ENCODE measurements at regions not wholly inside any gene's neighbourhood (a gene's known extent, or its start where the extent isn't known, plus 50 kb on each side); places are given as distances from the start of the nearest gene placed in this dataset.

DNA sequence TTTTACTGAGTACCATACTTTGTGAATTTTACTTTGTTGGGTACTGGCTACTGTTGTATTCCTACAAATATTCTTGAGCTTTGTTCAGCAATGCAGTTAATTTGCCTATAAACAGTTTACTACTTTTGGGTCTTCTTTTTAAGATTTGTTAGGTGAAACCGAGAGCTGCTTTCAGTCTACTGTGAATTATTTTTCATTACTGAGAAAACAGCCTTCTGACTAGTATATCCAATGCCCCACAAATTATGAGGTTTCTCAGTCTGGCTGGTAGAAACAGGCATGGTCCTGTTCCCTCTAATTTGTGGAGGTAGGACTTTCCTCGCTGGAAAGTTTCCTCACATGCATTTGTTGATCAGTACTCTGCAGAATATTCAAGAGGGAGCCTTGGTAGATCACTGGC lies 392.0 kb downstream of the ZSWIM6 start:
- TF ChIP-seq MEF2A (IDR thresholded peaks at IDR 0.05; ENCODE audit: borderline replicate concordance, low read depth) (no peak), USF1 (IDR thresholded peaks at IDR 0.05; ENCODE audit: borderline replicate concordance, low read depth) (no peak), NFIC (IDR thresholded peaks at IDR 0.05; ENCODE audit: borderline replicate concordance) (no peak), TEAD4 (IDR thresholded peaks at IDR 0.05; ENCODE audit: borderline replicate concordance, insufficient read depth) (no peak), POLR2AphosphoS5 (IDR thresholded peaks at IDR 0.05; ENCODE audit: low read depth, low read length) (no peak), EZH2phosphoT487 (IDR thresholded peaks at IDR 0.05; ENCODE audit: borderline replicate concordance, low read depth) (no peak), FOXJ3 (CRISPR knock-in tag; IDR thresholded peaks at IDR 0.05) (no peak), RCOR1 (IDR thresholded peaks at IDR 0.05; ENCODE audit: low read length) (no peak)
- TF ChIP-seq, protein P1, sequence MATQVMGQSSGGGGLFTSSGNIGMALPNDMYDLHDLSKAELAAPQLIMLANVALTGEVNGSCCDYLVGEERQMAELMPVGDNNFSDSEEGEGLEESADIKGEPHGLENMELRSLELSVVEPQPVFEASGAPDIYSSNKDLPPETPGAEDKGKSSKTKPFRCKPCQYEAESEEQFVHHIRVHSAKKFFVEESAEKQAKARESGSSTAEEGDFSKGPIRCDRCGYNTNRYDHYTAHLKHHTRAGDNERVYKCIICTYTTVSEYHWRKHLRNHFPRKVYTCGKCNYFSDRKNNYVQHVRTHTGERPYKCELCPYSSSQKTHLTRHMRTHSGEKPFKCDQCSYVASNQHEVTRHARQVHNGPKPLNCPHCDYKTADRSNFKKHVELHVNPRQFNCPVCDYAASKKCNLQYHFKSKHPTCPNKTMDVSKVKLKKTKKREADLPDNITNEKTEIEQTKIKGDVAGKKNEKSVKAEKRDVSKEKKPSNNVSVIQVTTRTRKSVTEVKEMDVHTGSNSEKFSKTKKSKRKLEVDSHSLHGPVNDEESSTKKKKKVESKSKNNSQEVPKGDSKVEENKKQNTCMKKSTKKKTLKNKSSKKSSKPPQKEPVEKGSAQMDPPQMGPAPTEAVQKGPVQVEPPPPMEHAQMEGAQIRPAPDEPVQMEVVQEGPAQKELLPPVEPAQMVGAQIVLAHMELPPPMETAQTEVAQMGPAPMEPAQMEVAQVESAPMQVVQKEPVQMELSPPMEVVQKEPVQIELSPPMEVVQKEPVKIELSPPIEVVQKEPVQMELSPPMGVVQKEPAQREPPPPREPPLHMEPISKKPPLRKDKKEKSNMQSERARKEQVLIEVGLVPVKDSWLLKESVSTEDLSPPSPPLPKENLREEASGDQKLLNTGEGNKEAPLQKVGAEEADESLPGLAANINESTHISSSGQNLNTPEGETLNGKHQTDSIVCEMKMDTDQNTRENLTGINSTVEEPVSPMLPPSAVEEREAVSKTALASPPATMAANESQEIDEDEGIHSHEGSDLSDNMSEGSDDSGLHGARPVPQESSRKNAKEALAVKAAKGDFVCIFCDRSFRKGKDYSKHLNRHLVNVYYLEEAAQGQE (IDR thresholded peaks at IDR 0.05; ENCODE audit: low read depth, low read length), result no peak
- TF ChIP-seq, protein P2, sequence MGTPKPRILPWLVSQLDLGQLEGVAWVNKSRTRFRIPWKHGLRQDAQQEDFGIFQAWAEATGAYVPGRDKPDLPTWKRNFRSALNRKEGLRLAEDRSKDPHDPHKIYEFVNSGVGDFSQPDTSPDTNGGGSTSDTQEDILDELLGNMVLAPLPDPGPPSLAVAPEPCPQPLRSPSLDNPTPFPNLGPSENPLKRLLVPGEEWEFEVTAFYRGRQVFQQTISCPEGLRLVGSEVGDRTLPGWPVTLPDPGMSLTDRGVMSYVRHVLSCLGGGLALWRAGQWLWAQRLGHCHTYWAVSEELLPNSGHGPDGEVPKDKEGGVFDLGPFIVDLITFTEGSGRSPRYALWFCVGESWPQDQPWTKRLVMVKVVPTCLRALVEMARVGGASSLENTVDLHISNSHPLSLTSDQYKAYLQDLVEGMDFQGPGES (IDR thresholded peaks at IDR 0.05; ENCODE audit: low read depth, low read length), result no peak
- no peaks in the 10 kb centered on the region for H3K4me1 ChIP-seq (ENCODE audit: control insufficient read depth in 1 of 2, insufficient read depth in 2 of 2, low read depth in 1 of 2, low read length in 1 of 2)
- DNase-seq, result no peak

GRCh38 chr5:61728287-61728686 lies 396.2 kb downstream of the ZSWIM6 start:
- no peaks in the 10 kb centered on the region for H4K20me1 ChIP-seq (ENCODE audit: insufficient read depth)
- 19% methylated on average over 1 of the region's 1 CpG for WGBS (ENCODE audit: low lambda C conversion rate)
- DNase-seq, result no peak
- H3K4me2 ChIP-seq, result no peak overlapping the region
- POLR2A ChIA-PET, result no interaction called here
- H3K27me3 ChIP-seq (ENCODE audit: insufficient read depth), result peaks cover 7% of the 10 kb centered on the region; the same call in 1 of the 2 replicates
- H3K27ac ChIP-seq (ENCODE audit: low read depth in 2 of 2, low read length in 1 of 2), result no peak overlapping the region
- CTCF ChIA-PET, result no interaction called here
- no peak overlapping the region for H3K4me3 ChIP-seq (ENCODE audit: low read depth in 2 of 2, low read length in 1 of 2)
- no peaks in the 10 kb centered on the region for H3K4me1 ChIP-seq (ENCODE audit: control insufficient read depth in 1 of 2, insufficient read depth in 2 of 2, low read depth in 1 of 2, low read length in 1 of 2)
- no peaks in the 10 kb centered on the region for H3F3A ChIP-seq (replicated peaks; ENCODE audit: insufficient read depth)
- no peaks in the 10 kb centered on the region for H3K9me2 ChIP-seq
- H3K36me3 ChIP-seq (replicated peaks in 1 of 2; ENCODE audit: control insufficient read depth in 1 of 2, insufficient read depth in 2 of 2, low read length in 1 of 2), result no peaks in the 10 kb centered on the region
- H2AFZ ChIP-seq (ENCODE audit: low read depth), result no peak overlapping the region
- H3K9me3 ChIP-seq, result no peaks in the 10 kb centered on the region
- no peak overlapping the region for H3K9ac ChIP-seq
- no peaks in the 10 kb centered on the region for H3K79me2 ChIP-seq (ENCODE audit: insufficient read depth)
- TF ChIP-seq GABPA (IDR thresholded peaks at IDR 0.05; ENCODE audit: low read depth) (no peak), RXRA (IDR thresholded peaks at IDR 0.05; ENCODE audit: borderline replicate concordance, low read depth) (no peak), TEAD4 (IDR thresholded peaks at IDR 0.05; ENCODE audit: borderline replicate concordance, insufficient read depth) (no peak), SIN3A (IDR thresholded peaks at IDR 0.05; ENCODE audit: borderline replicate concordance, low read depth, low read length) (no peak), TCF12 (IDR thresholded peaks at IDR 0.05) (no peak), RCOR1 (IDR thresholded peaks at IDR 0.05; ENCODE audit: low read length) (no peak), NFIC (IDR thresholded peaks at IDR 0.05; ENCODE audit: borderline replicate concordance) (no peak), NRF1 (IDR thresholded peaks at IDR 0.05; ENCODE audit: low read depth, low read length) (no peak), ZBTB33 (IDR thresholded peaks at IDR 0.05; ENCODE audit: borderline replicate concordance, low read depth) (no peak), MXI1 (IDR thresholded peaks at IDR 0.05; ENCODE audit: low read depth, low read length) (no peak)
- TF ChIP-seq, protein P2 (IDR thresholded peaks at IDR 0.05; ENCODE audit: low read depth, low read length), result no peak
- TF ChIP-seq, protein P3, sequence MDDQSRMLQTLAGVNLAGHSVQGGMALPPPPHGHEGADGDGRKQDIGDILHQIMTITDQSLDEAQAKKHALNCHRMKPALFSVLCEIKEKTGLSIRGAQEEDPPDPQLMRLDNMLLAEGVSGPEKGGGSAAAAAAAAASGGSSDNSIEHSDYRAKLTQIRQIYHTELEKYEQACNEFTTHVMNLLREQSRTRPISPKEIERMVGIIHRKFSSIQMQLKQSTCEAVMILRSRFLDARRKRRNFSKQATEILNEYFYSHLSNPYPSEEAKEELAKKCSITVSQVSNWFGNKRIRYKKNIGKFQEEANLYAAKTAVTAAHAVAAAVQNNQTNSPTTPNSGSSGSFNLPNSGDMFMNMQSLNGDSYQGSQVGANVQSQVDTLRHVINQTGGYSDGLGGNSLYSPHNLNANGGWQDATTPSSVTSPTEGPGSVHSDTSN (IDR thresholded peaks at IDR 0.05), result no peak

More for the DNA sequence above, 392.0 kb downstream of the ZSWIM6 start:
- no peak overlapping the region for H3K4me3 ChIP-seq (ENCODE audit: low read depth in 2 of 2, low read length in 1 of 2)
- H3K27ac ChIP-seq (ENCODE audit: low read depth in 2 of 2, low read length in 1 of 2), result no peak overlapping the region
- no peak overlapping the region for H2AFZ ChIP-seq (ENCODE audit: low read depth)
- 24% methylated on average over 2 of the region's 2 CpGs for WGBS (ENCODE audit: low lambda C conversion rate)
- H4K20me1 ChIP-seq (ENCODE audit: insufficient read depth), result no peaks in the 10 kb centered on the region
- H3K79me2 ChIP-seq (ENCODE audit: insufficient read depth), result no peaks in the 10 kb centered on the region
- no peak overlapping the region for H3K4me2 ChIP-seq
- H3K9me2 ChIP-seq, result no peaks in the 10 kb centered on the region
- H3K36me3 ChIP-seq (replicated peaks in 1 of 2; ENCODE audit: control insufficient read depth in 1 of 2, insufficient read depth in 2 of 2, low read length in 1 of 2), result no peaks in the 10 kb centered on the region
- ChIA-PET POLR2A (no interaction called here), CTCF (no interaction called here)
- H3K9ac ChIP-seq, result no peak overlapping the region
- no peaks in the 10 kb centered on the region for H3K9me3 ChIP-seq
- H3K27me3 ChIP-seq (ENCODE audit: insufficient read depth), result no peaks in the 10 kb centered on the region
- no peaks in the 10 kb centered on the region for H3F3A ChIP-seq (replicated peaks; ENCODE audit: insufficient read depth)
